ENCODE measurements at regions not wholly inside any gene's neighbourhood (a gene's known extent, or its start where the extent isn't known, plus 50 kb on each side); places are given as distances from the start of the nearest gene placed in this dataset.

GRCh38 chr1:170261669-170262068, 115.9 kb downstream of the NTMT2 start:
- Histone ChIP-seq H3K27me3 (ENCODE audit: insufficient read depth, low read depth, severe bottlenecking) (no peaks in the 10 kb centered on the region), H3K27ac (no peak overlapping the region), H3K36me3 (no peaks in the 10 kb centered on the region), H3K9me3 (ENCODE audit: severe bottlenecking) (no peaks in the 10 kb centered on the region), H3K4me3 (ENCODE audit: low read depth, low read length) (no peak overlapping the region)
- DNase-seq = no peak
- TF ChIP-seq CTCF (IDR thresholded peaks at IDR 0.05; ENCODE audit: low read depth, low read length) = no peak

- Histone ChIP-seq H3K27me3 (ENCODE audit: insufficient read depth, low read depth, severe bottlenecking) (no peaks in the 10 kb centered on the region), H3K36me3 (no peaks in the 10 kb centered on the region), H3K4me3 (ENCODE audit: low read depth, low read length) (no peak overlapping the region), H3K9me3 (ENCODE audit: severe bottlenecking) (no peaks in the 10 kb centered on the region), H3K27ac (no peak overlapping the region)
- DNase-seq = no peak
- no peak for TF ChIP-seq CTCF (IDR thresholded peaks at IDR 0.05; ENCODE audit: low read depth, low read length)
Observed at GRCh38 chr1:170262276-170262939, 116.6 kb downstream of the NTMT2 start.

- TF ChIP-seq CTCF (IDR thresholded peaks at IDR 0.05; ENCODE audit: low read depth, low read length) = no peak
- Histone ChIP-seq H3K27ac (no peak overlapping the region), H3K4me3 (ENCODE audit: low read depth, low read length) (no peak overlapping the region), H3K36me3 (no peaks in the 10 kb centered on the region), H3K9me3 (ENCODE audit: severe bottlenecking) (no peaks in the 10 kb centered on the region), H3K27me3 (ENCODE audit: insufficient read depth, low read depth, severe bottlenecking) (no peaks in the 10 kb centered on the region)
- DNase-seq = no peak
Observed at GRCh38 chr1:170265234-170265633, 119.5 kb downstream of the NTMT2 start.

GRCh38 chr1:170267317-170267716, 121.6 kb downstream of the NTMT2 start:
- H3K9me3 ChIP-seq (ENCODE audit: severe bottlenecking) = no peaks in the 10 kb centered on the region
- H3K27ac ChIP-seq = no peak overlapping the region
- H3K36me3 ChIP-seq = no peaks in the 10 kb centered on the region
- no peak overlapping the region for H3K4me3 ChIP-seq (ENCODE audit: low read depth, low read length)
- DNase-seq = no peak
- 0 out of 2 replicates have a peak, but pooled peaks have one; percentile 5 for TF ChIP-seq CTCF (IDR thresholded peaks at IDR 0.05; ENCODE audit: low read depth, low read length)
- H3K27me3 ChIP-seq (ENCODE audit: insufficient read depth, low read depth, severe bottlenecking) = no peaks in the 10 kb centered on the region

GRCh38 chr1:170271430-170272161, 125.8 kb downstream of the NTMT2 start:
- DNase-seq = no peak
- no peak overlapping the region for H3K4me3 ChIP-seq (ENCODE audit: low read depth, low read length)
- H3K36me3 ChIP-seq = no peaks in the 10 kb centered on the region
- H3K27ac ChIP-seq = no peak overlapping the region
- no peaks in the 10 kb centered on the region for H3K9me3 ChIP-seq (ENCODE audit: severe bottlenecking)
- H3K27me3 ChIP-seq (ENCODE audit: insufficient read depth, low read depth, severe bottlenecking) = no peaks in the 10 kb centered on the region
- TF ChIP-seq CTCF (IDR thresholded peaks at IDR 0.05; ENCODE audit: low read depth, low read length) = no peak
